IMR-90 (cell line): ENCODE measurements at regions not wholly inside any gene's neighbourhood (a gene's known extent, or its start where the extent isn't known, plus 50 kb on each side); places are given as distances from the start of the nearest gene placed in this dataset.

Experiments
- ATAC-seq: fragments of 200-7000 bp; cut with Tn5 transposase; 2 replicates; pipeline ENCODE4 v1.9.1; 2020; ENCODE audit warnings: low read depth, mild to moderate bottlenecking, moderate library complexity
- BruUV-seq: library from RNA; stranded (reverse); fragments of 400-500 nt; replicated peaks from 2 replicates; lab custom pipeline; 2021; lab: Mats Ljungman, UMichigan
- CTCF ChIA-PET: fragments of 300-600 bp; formaldehyde crosslinking; extraction: SDS; loops from one replicate; lab custom pipeline; 2021; ENCODE audit warnings: antibody characterized with exemption; lab: Yijun Ruan, JAX
- POLR2A ChIA-PET: fragments of 300-600 bp; sonication (Branson Sonifier 250); formaldehyde crosslinking; loops from one replicate; lab custom pipeline; 2022; ENCODE audit warnings: antibody characterized with exemption; ENCODE audit not compliant: unreplicated experiment; lab: Charles Lee
- DNase-seq: peaks from one replicate; pipeline ENCODE4 v3.0.0; 2013
- H2AFZ ChIP-seq: replicated peaks from 2 replicates; pipeline ENCODE3; 2013; ENCODE audit warnings: low read length, mild to moderate bottlenecking; ENCODE audit not compliant: poor library complexity
- H2AK5ac ChIP-seq: 2 replicates; pipeline ENCODE4 v1.6.1; 2013; ENCODE audit warnings: low read depth, low read length, inconsistent platforms
- H2AK9ac ChIP-seq: replicated peaks from 2 replicates; pipeline ENCODE3; 2013; ENCODE audit warnings: mild to moderate bottlenecking, low read depth, low read length, moderate library complexity; ENCODE audit not compliant: poor library complexity
- H2BK120ac ChIP-seq: 2 replicates; pipeline ENCODE4 v1.6.1; 2013; ENCODE audit warnings: low read depth, low read length, inconsistent platforms
- H2BK15ac ChIP-seq: 3 replicates; pipeline ENCODE4 v1.6.1; 2013; ENCODE audit warnings: low read depth, low read length, inconsistent platforms
- H2BK20ac ChIP-seq: 2 replicates; pipeline ENCODE4 v1.6.1; 2013; ENCODE audit warnings: low read depth, mild to moderate bottlenecking, inconsistent platforms, low read length, moderate library complexity
- H2BK5ac ChIP-seq: 2 replicates; pipeline ENCODE4 v1.6.1; 2013; ENCODE audit warnings: mild to moderate bottlenecking, low read depth, low read length, inconsistent platforms; ENCODE audit not compliant: poor library complexity, severe bottlenecking
- H3K14ac ChIP-seq: replicated peaks from 2 replicates; pipeline ENCODE4 v1.6.1; 2013; ENCODE audit warnings: low read depth, low read length, inconsistent platforms
- H3K18ac ChIP-seq: 2 replicates; pipeline ENCODE4 v1.6.1; 2013; ENCODE audit warnings: low read depth, low read length, control low read depth
- H3K23ac ChIP-seq: 2 replicates; pipeline ENCODE4 v1.6.1; 2013; ENCODE audit warnings: low read depth, low read length, inconsistent platforms
- H3K27ac ChIP-seq: 2 replicates; pipeline ENCODE4 v1.5.1; 2013; ENCODE audit warnings: mild to moderate bottlenecking, control low read depth, low read length; ENCODE audit not compliant: insufficient read depth
- H3K27me3 ChIP-seq: 2 replicates; pipeline ENCODE4 v1.6.1; 2013; ENCODE audit warnings: low read length; ENCODE audit not compliant: control insufficient read depth, insufficient read depth
- H3K36me3 ChIP-seq: 2 replicates; pipeline ENCODE4 v1.6.1; 2013; ENCODE audit warnings: low read length, mixed read lengths; ENCODE audit not compliant: control insufficient read depth, insufficient read depth
- H3K4ac ChIP-seq: 2 replicates; pipeline ENCODE4 v1.6.1; 2013; ENCODE audit warnings: low read depth, low read length, inconsistent platforms
- H3K4me1 ChIP-seq: 2 replicates; pipeline ENCODE4 v1.6.1; 2013; ENCODE audit warnings: low read length, mixed read lengths; ENCODE audit not compliant: control insufficient read depth, insufficient read depth
- H3K4me2 ChIP-seq: 2 replicates; pipeline ENCODE4 v1.6.1; 2013; ENCODE audit warnings: low read depth, mild to moderate bottlenecking, control low read depth, low read length, moderate library complexity
- H3K4me3 ChIP-seq: 2 replicates; pipeline ENCODE4 v1.5.1; 2013; ENCODE audit warnings: low read depth, mild to moderate bottlenecking, control low read depth, low read length, moderate library complexity; ENCODE audit not compliant: insufficient read depth
- H3K56ac ChIP-seq: 2 replicates; pipeline ENCODE4 v1.6.1; 2013; ENCODE audit warnings: low read length, inconsistent platforms; ENCODE audit not compliant: insufficient read depth; ENCODE audit errors: extremely low read depth
- H3K79me1 ChIP-seq, 2 experiments: 2 replicates each; pipeline ENCODE4 v1.6.1; 2013; ENCODE audit warnings: low read length in 2 of 2, inconsistent platforms in 1 of 2, low read depth in 1 of 2
- H3K9ac ChIP-seq: 2 replicates; pipeline ENCODE4 v1.6.1; 2013; ENCODE audit warnings: low read depth, low read length, control low read depth
- H3K9me1 ChIP-seq: 2 replicates; pipeline ENCODE4 v1.6.1; 2013; ENCODE audit warnings: low read length, inconsistent platforms; ENCODE audit not compliant: insufficient read depth
- H3K9me3 ChIP-seq: 2 replicates; pipeline ENCODE4 v1.6.1; 2013; ENCODE audit warnings: low read length; ENCODE audit not compliant: control insufficient read depth, insufficient read depth
- H4K20me1 ChIP-seq: 2 replicates; pipeline ENCODE4 v1.6.1; 2013; ENCODE audit warnings: low read length, inconsistent platforms; ENCODE audit not compliant: insufficient read depth
- H4K5ac ChIP-seq: 2 replicates; pipeline ENCODE4 v1.6.1; 2013; ENCODE audit warnings: mild to moderate bottlenecking, low read depth, low read length, control low read depth
- H4K8ac ChIP-seq, 2 experiments: 2 replicates each; pipeline ENCODE4 v1.6.1; 2013; ENCODE audit warnings: low read depth in 2 of 2, low read length in 2 of 2, control low read depth in 1 of 2, inconsistent platforms in 1 of 2
- H4K91ac ChIP-seq: 2 replicates; pipeline ENCODE4 v1.6.1; 2013; ENCODE audit warnings: low read depth, low read length, inconsistent platforms; ENCODE audit not compliant: insufficient read depth
- BHLHE40 ChIP-seq: fragments of 150-350 bp; IDR thresholded peaks from 2 replicates; pipeline ENCODE4 v1.6.1; 2016; ENCODE audit warnings: mild to moderate bottlenecking, low read depth, low read length
- CEBPB ChIP-seq: IDR thresholded peaks from 2 replicates; pipeline ENCODE4 v1.6.1; 2012; ENCODE audit warnings: low read depth, low read length, improper control_type of control experiment
- CHD1 ChIP-seq: IDR thresholded peaks from 2 replicates; pipeline ENCODE4 v1.6.1; 2012; ENCODE audit warnings: low read depth, low read length, improper control_type of control experiment
- FOS ChIP-seq: fragments of 150-350 bp; IDR thresholded peaks from 2 replicates; pipeline ENCODE4 v1.6.1; 2016; ENCODE audit warnings: low read depth, low read length
- MAFK ChIP-seq: IDR thresholded peaks from 2 replicates; pipeline ENCODE4 v1.6.1; 2012; ENCODE audit warnings: low read depth, low read length, improper control_type of control experiment
- MAZ ChIP-seq: IDR thresholded peaks from 2 replicates; pipeline ENCODE4 v1.6.1; 2012; ENCODE audit warnings: low read depth, mild to moderate bottlenecking, low read length, improper control_type of control experiment, moderate library complexity, borderline replicate concordance
- MXI1 ChIP-seq: IDR thresholded peaks from 2 replicates; pipeline ENCODE4 v1.6.1; 2012; ENCODE audit warnings: low read depth, mild to moderate bottlenecking, low read length, moderate library complexity, borderline replicate concordance
- NFE2L2 ChIP-seq: fragments of 150-350 bp; IDR thresholded peaks from 2 replicates; pipeline ENCODE4 v1.6.1; 2016; ENCODE audit warnings: low read depth, mild to moderate bottlenecking, low read length
- POLR2A ChIP-seq: IDR thresholded peaks from 2 replicates; pipeline ENCODE4 v1.6.1; 2012; ENCODE audit warnings: mild to moderate bottlenecking, low read depth, low read length
- RAD21 ChIP-seq: IDR thresholded peaks from 2 replicates; pipeline ENCODE4 v1.6.1; 2012; ENCODE audit warnings: low read length, improper control_type of control experiment
- RCOR1 ChIP-seq: IDR thresholded peaks from 2 replicates; pipeline ENCODE4 v1.6.1; 2012; ENCODE audit warnings: mild to moderate bottlenecking, low read length, improper control_type of control experiment; ENCODE audit not compliant: insufficient replicate concordance
- RFX5 ChIP-seq: IDR thresholded peaks from 2 replicates; pipeline ENCODE4 v1.8.0; 2012; ENCODE audit warnings: low read depth, mild to moderate bottlenecking, low read length, moderate library complexity
- SMC3 ChIP-seq: fragments of 150-350 bp; IDR thresholded peaks from 2 replicates; pipeline ENCODE4 v1.6.1; 2016; ENCODE audit warnings: low read depth, mild to moderate bottlenecking, antibody characterized with exemption, low read length, moderate library complexity
- dilution Hi-C: fragments of 300-500 bp; cut with HindIII; formaldehyde crosslinking; loops from one replicate; pipeline ENCODE4 v1.14.3; 2018; ENCODE audit warnings: low sequenced_read_pairs; ENCODE audit not compliant: unreplicated experiment
- in situ Hi-C: fragments of 300-500 bp; cut with MboI; formaldehyde crosslinking; loops from 3 replicates; pipeline ENCODE4 v1.14.3; 2019; ENCODE audit warnings: low sequenced_read_pairs, inconsistent platforms, mixed read lengths
- intact Hi-C: fragments of 100-400 bp; cut with micrococcal nuclease; formaldehyde crosslinking; loops from 2 replicates; pipeline ENCODE4 v1.10.0; 2022
- TF ChIP-seq, protein P1 (sequence below): fragments of 150-350 bp; IDR thresholded peaks from 2 replicates; pipeline ENCODE4 v1.6.1; 2017; ENCODE audit warnings: mild to moderate bottlenecking, antibody characterized with exemption, low read length, low read depth
- TF ChIP-seq, protein P2 (sequence below): conservative IDR thresholded peaks from 2 replicates; pipeline ENCODE4 v1.5.1; 2012; ENCODE audit warnings: mild to moderate bottlenecking, low read depth, low read length, improper control_type of control experiment
- TF ChIP-seq, protein P3 (sequence below): fragments of 150-350 bp; IDR thresholded peaks from 2 replicates; pipeline ENCODE4 v1.6.1; 2016; ENCODE audit warnings: low read depth, mild to moderate bottlenecking, low read length, moderate library complexity, borderline replicate concordance

DNA sequence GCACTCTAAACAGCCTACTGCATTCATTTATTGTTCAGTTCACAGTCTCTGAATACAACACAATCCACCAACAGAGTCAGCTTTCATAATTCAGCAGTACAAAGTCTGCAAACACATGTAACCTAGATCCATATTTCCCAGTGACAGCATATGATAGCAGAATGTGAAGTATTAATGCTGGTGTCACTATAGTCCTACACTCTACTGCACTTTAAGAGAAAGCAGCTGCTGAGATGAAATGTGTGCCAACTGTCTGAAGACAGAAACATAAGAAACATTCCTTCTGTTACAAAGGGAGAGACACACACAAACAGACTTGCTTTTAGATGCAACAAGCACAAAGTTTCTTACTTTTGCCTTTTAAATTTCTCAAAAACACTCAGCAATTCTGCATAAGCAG, 441.8 kb downstream of the ZEB2 start:
- peak; percentile 25; the same call in 1 of the 2 replicates for ATAC-seq
- dilution Hi-C loops = no loop called here
- H3K18ac ChIP-seq = peak overlapping the region; percentile 76; the same call in 1 of the 2 replicates
- POLR2A ChIA-PET = no interaction called here
- H2BK120ac ChIP-seq = peak overlapping the region; percentile 35
- no TSS peak for BruUV-seq
- TF ChIP-seq POLR2A (no peak), FOS (no peak), MAZ (no peak), RAD21 (no peak), CEBPB (no peak), BHLHE40 (no peak), MXI1 (no peak), SMC3 (no peak), RFX5 (no peak), NFE2L2 (no peak), RCOR1 (no peak), MAFK (no peak), CHD1 (no peak)
- TF ChIP-seq, protein P1, sequence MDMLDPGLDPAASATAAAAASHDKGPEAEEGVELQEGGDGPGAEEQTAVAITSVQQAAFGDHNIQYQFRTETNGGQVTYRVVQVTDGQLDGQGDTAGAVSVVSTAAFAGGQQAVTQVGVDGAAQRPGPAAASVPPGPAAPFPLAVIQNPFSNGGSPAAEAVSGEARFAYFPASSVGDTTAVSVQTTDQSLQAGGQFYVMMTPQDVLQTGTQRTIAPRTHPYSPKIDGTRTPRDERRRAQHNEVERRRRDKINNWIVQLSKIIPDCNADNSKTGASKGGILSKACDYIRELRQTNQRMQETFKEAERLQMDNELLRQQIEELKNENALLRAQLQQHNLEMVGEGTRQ = no peak
- TF ChIP-seq, protein P2, sequence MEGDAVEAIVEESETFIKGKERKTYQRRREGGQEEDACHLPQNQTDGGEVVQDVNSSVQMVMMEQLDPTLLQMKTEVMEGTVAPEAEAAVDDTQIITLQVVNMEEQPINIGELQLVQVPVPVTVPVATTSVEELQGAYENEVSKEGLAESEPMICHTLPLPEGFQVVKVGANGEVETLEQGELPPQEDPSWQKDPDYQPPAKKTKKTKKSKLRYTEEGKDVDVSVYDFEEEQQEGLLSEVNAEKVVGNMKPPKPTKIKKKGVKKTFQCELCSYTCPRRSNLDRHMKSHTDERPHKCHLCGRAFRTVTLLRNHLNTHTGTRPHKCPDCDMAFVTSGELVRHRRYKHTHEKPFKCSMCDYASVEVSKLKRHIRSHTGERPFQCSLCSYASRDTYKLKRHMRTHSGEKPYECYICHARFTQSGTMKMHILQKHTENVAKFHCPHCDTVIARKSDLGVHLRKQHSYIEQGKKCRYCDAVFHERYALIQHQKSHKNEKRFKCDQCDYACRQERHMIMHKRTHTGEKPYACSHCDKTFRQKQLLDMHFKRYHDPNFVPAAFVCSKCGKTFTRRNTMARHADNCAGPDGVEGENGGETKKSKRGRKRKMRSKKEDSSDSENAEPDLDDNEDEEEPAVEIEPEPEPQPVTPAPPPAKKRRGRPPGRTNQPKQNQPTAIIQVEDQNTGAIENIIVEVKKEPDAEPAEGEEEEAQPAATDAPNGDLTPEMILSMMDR = no peak
- TF ChIP-seq, protein P3, sequence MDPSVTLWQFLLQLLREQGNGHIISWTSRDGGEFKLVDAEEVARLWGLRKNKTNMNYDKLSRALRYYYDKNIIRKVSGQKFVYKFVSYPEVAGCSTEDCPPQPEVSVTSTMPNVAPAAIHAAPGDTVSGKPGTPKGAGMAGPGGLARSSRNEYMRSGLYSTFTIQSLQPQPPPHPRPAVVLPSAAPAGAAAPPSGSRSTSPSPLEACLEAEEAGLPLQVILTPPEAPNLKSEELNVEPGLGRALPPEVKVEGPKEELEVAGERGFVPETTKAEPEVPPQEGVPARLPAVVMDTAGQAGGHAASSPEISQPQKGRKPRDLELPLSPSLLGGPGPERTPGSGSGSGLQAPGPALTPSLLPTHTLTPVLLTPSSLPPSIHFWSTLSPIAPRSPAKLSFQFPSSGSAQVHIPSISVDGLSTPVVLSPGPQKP = no peak
- no peak overlapping the region for H2AK9ac ChIP-seq
- no peak overlapping the region for H2BK15ac ChIP-seq
- no peak overlapping the region; the same call in 1 of the 2 replicates for H3K14ac ChIP-seq
- peak overlapping the region; percentile 14 for H2BK5ac ChIP-seq
- H3K27ac ChIP-seq = no peak overlapping the region
- H3K4ac ChIP-seq = peak overlapping the region; percentile 1; the same call in 1 of the 2 replicates
- 0 out of 2 replicates have a peak overlapping the region, but pooled peaks have one; percentile 11 for H2BK20ac ChIP-seq
- peaks cover 11% of the 10 kb centered on the region; the same call in 1 of the 2 replicates for H3K4me1 ChIP-seq
- in situ Hi-C loops = no loop called here
- peak overlapping the region; percentile 29; the same call in 1 of the 2 replicates for H3K9ac ChIP-seq
- no peak overlapping the region for H4K91ac ChIP-seq
- H3K4me3 ChIP-seq = no peak overlapping the region
- H3K9me1 ChIP-seq = peaks cover 6% of the 10 kb centered on the region
- H3K27me3 ChIP-seq = no peaks in the 10 kb centered on the region
- intact Hi-C loops = loop anchor here (10.0 kb wide), 1 partner anchor 373 kb away; no protein-coding TSS in a partner anchor
- H2AK5ac ChIP-seq = peak overlapping the region; percentile 6; the same call in 1 of the 2 replicates
- H4K8ac ChIP-seq = peak overlapping the region in 1 of 2 experiments; percentile 6; a peak in 2 of 4 replicates
- no peaks in the 10 kb centered on the region for H3K36me3 ChIP-seq
- H3K4me2 ChIP-seq = peak overlapping the region; percentile 68; the same call in 1 of the 2 replicates
- H3K9me3 ChIP-seq = no peaks in the 10 kb centered on the region
- no peak overlapping the region for H2AFZ ChIP-seq
- DNase-seq = peak; percentile 37
- no peaks in the 10 kb centered on the region for H4K20me1 ChIP-seq
- H3K79me1 ChIP-seq = peaks cover 0 to 5% of the 10 kb centered on the region in 2 experiments; a peak in 2 of 4 replicates
- no peak overlapping the region for H3K56ac ChIP-seq
- no peak overlapping the region for H4K5ac ChIP-seq
- H3K23ac ChIP-seq = no peak overlapping the region
- CTCF ChIA-PET = interaction anchor here (0.6 to 0.9 kb wide), 2 partner anchors 25 to 565 kb away, joined by 3 read pairs; no protein-coding TSS in a partner anchor
